GM21576 (cell line): ENCODE measurements at regions not wholly inside any gene's neighbourhood (a gene's known extent, or its start where the extent isn't known, plus 50 kb on each side); places are given as distances from the start of the nearest gene placed in this dataset.

Experiments used
- ATAC-seq: cut with Tn5 transposase; IDR thresholded peaks from one replicate; pipeline ENCODE4 v1.9.1; 2021; ENCODE audit warnings: mild to moderate bottlenecking, moderate library complexity; ENCODE audit not compliant: unreplicated experiment

GRCh38 chr3:194003114-194004057 lies 132.6 kb upstream of the HES1 start:
- ATAC-seq: peak; percentile 61

- ATAC-seq: no peak
Measured at GRCh38 chr3:194005930-194006501, 129.9 kb upstream of the HES1 start.

- no peak for ATAC-seq
Measured at GRCh38 chr3:194007592-194008337, 128.2 kb upstream of the HES1 start.

GRCh38 chr3:194009019-194009418 lies 126.9 kb upstream of the HES1 start:
- no peak for ATAC-seq

- ATAC-seq: no peak
Measured at GRCh38 chr3:194009892-194010533, 125.9 kb upstream of the HES1 start.

GRCh38 chr3:194011807-194012206 lies 124.1 kb upstream of the HES1 start:
- ATAC-seq: no peak

GRCh38 chr3:194013928-194014327 lies 122.0 kb upstream of the HES1 start:
- no peak for ATAC-seq

- ATAC-seq: no peak
Measured at GRCh38 chr3:194014756-194015155, 121.2 kb upstream of the HES1 start.

GRCh38 chr3:194019398-194020165 lies 116.4 kb upstream of the HES1 start:
- ATAC-seq: no peak

- ATAC-seq: no peak
Measured at GRCh38 chr3:194022052-194022451, 113.9 kb upstream of the HES1 start.

- ATAC-seq: no peak
Measured at GRCh38 chr3:194022816-194023215, 113.1 kb upstream of the HES1 start.

- ATAC-seq: no peak
Measured at GRCh38 chr3:194023501-194024280, 112.3 kb upstream of the HES1 start.

- no peak for ATAC-seq
Measured at GRCh38 chr3:194025119-194025518, 110.8 kb upstream of the HES1 start.

GRCh38 chr3:194025951-194026350 lies 110.0 kb upstream of the HES1 start:
- no peak for ATAC-seq

GRCh38 chr3:194028434-194029004 lies 107.4 kb upstream of the HES1 start:
- no peak for ATAC-seq

- ATAC-seq: no peak
Measured at GRCh38 chr3:194029846-194030245, 106.1 kb upstream of the HES1 start.

- ATAC-seq: no peak
Measured at GRCh38 chr3:194030372-194030771, 105.6 kb upstream of the HES1 start.

GRCh38 chr3:194031349-194031748 lies 104.6 kb upstream of the HES1 start:
- no peak for ATAC-seq
